ENCODE measurements at regions not wholly inside any gene's neighbourhood (a gene's known extent, or its start where the extent isn't known, plus 50 kb on each side); places are given as distances from the start of the nearest gene placed in this dataset.
"Not testable (repeated sequence)": the region's sequence is repeated elsewhere in the genome, so short reads cannot be mapped to it uniquely, and the experiment has no call there.

DNA sequence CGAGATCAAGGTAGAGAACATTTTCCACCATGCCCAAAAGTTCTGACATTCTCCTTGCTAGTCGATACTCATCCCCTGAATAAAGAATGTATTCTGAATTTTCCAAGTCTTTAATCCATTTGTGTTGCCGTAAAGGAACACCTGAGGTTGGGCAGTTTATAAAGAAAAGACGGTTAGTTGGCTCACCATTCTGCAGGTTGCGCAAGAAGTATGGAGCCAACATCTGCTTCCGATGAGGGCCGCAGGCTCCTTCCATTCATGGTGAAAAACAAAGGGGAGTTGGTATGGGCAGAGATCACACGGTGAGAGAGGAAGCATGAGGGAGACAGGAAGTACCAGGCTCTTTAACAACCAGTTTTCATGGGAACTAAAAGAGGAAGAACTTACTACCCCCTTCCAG lies 121.2 kb downstream of the DCLK3 start:
- DNase-seq (ENCODE audit: low read depth): no peak
- no peak overlapping the region for H3K4me3 ChIP-seq (ENCODE audit: low read depth, low read length)
- TF ChIP-seq, protein P1, sequence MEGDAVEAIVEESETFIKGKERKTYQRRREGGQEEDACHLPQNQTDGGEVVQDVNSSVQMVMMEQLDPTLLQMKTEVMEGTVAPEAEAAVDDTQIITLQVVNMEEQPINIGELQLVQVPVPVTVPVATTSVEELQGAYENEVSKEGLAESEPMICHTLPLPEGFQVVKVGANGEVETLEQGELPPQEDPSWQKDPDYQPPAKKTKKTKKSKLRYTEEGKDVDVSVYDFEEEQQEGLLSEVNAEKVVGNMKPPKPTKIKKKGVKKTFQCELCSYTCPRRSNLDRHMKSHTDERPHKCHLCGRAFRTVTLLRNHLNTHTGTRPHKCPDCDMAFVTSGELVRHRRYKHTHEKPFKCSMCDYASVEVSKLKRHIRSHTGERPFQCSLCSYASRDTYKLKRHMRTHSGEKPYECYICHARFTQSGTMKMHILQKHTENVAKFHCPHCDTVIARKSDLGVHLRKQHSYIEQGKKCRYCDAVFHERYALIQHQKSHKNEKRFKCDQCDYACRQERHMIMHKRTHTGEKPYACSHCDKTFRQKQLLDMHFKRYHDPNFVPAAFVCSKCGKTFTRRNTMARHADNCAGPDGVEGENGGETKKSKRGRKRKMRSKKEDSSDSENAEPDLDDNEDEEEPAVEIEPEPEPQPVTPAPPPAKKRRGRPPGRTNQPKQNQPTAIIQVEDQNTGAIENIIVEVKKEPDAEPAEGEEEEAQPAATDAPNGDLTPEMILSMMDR (IDR thresholded peaks at IDR 0.05; ENCODE audit: insufficient read depth, low read length): no peak

DNA sequence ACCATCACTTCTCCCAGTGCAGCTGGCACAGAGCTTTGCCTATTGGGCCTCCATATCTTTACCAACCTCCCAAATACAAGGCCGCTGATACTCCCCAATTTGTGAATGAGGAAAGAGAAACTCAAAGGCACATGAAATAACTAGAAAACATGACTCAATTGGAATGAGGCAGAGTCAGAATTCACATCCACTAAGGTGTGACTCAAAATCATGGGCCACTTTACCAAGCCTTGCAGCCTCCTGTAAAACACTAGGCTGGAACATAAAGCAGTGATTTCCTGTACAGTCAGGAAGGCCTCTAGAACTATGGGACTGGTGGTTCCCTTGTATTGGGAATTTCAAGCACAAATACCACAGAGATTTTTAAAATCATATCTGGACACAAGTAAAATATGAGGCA lies 128.6 kb downstream of the DCLK3 start:
- DNase-seq (ENCODE audit: low read depth): peak; percentile 6
- TF ChIP-seq, protein P1 (IDR thresholded peaks at IDR 0.05; ENCODE audit: insufficient read depth, low read length): no peak
- no peak overlapping the region for H3K4me3 ChIP-seq (ENCODE audit: low read depth, low read length)

DNA sequence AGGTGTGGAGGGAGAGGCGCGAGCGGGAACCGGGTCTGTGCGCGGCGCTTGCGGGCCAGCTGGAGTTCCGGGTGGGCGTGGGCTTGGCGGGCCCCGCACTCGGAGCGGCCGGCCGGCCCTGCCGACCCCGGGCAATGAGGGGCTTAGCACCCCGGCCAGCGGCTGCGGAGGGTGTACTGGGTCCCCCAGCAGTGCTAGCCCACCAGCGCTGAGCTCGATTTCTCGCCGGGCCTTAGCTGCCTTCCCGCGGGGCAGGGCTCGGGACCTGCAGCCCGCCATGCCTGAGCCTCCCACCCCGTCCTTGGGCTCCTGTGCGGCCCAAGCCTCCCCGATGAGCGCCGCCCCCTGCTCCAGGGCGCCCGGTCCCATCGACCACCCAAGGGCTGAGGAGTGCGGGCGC lies 130.5 kb downstream of the DCLK3 start:
- DNase-seq (ENCODE audit: low read depth); H3K4me3 ChIP-seq (ENCODE audit: low read depth, low read length): not testable (repeated sequence)

DNA sequence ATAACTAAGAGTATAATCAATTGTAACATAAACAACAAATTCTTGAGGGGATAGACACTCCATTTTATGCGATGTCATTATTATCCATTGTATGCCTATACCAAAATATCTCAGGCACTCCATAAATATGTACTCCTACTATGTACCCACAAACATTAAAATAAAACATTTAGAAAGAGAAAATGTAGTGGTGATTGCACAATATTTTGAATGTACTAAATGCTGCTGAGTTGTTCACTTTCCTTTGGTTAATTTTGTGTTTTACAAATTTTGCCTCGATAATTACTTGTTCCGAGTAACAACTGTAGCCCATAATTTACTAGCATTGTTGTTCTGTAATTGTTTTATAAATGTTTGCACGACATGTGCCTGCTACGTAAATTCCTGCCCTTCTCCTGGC lies 131.3 kb downstream of the DCLK3 start:
- no peak for DNase-seq (ENCODE audit: low read depth)
- no peak overlapping the region for H3K4me3 ChIP-seq (ENCODE audit: low read depth, low read length)
- TF ChIP-seq, protein P1 (IDR thresholded peaks at IDR 0.05; ENCODE audit: insufficient read depth, low read length): no peak

DNA sequence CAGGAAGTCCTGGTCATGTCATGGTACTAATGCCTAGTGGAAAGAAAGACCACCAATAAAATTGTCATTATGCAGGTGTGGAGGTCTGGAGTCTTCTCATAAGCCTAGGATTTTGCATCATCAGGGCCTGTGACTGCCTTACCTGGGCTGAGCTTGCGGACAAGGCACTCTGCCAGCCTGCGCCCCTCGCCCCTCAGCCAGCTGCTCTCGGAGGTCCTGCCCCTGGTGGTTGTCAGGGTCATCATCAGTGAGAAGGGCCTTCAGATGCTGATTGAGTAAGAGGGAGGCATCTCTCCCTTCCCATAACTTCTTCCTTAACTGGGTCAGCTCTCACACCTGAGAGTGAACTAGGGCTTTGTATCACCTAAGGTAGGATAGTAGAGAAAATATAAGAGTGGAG lies 132.8 kb downstream of the DCLK3 start:
- no peak overlapping the region for H3K4me3 ChIP-seq (ENCODE audit: low read depth, low read length)
- TF ChIP-seq, protein P1 (IDR thresholded peaks at IDR 0.05; ENCODE audit: insufficient read depth, low read length): no peak
- DNase-seq (ENCODE audit: low read depth): no peak

DNA sequence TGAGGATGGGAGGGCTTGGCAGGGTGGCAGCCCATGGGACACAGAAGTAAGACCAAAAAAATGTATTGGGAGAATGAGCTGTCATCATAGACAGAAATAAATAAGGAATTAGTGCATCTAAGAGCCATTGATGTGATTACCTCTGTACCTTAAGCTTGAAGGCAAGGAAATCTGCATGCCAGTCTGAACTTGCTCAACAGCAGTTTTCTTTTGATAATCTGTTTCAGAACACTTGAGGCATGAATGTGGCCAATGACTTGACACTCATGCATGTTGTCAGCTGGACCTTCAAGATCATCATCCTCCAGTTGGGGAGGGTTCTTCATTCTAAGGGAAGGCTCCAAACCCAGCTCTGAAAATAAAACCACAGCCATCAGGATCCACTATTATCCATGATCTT lies 148.5 kb downstream of the DCLK3 start:
- H3K4me3 ChIP-seq (ENCODE audit: low read depth, low read length): no peak overlapping the region
- TF ChIP-seq, protein P1 (IDR thresholded peaks at IDR 0.05; ENCODE audit: insufficient read depth, low read length): no peak
- DNase-seq (ENCODE audit: low read depth): no peak

DNA sequence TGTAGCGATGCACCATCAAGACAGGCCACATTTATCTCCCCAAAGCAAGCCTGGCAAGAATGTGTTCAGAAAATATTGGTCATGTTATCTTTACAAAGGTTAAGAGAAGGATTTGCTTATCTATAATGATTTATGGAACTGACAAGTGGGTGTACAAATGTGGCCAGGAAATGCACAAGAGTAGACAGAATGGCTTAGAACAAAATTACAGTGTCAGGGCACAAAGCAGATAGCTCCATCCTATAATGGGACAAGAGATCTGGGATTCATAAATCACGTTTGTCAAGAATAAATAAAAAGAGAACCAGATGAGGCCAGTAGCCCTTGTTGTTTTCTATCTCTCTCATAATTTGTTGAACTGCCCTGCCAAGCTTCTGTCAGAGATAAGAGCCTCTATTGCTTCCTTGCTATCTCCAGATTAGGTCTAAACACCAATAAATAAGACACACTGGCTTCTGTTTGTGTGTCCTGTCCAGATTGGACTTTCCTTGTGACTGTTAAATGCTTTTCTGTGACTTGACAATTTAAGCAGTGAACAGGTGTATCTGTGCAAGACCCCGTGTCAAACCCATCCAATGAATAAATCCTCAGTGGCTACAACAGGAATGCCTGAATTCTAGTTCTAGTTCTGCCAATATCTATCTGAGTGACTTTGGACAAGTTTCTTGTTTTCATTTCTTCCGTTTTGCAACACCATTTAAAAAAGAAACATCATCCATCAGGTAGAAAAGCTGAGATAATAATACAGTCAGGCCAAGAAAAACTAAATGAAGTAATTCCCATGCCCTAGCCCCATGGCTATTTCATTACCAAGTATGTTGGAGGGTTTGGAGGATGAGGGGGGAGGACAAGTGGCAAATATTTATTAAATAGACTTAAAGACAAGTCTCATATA lies 157.2 kb downstream of the DCLK3 start:
- no peak overlapping the region for H3K4me3 ChIP-seq (ENCODE audit: low read depth, low read length)
- peak; percentile 90 for DNase-seq (ENCODE audit: low read depth)
- TF ChIP-seq, protein P1 (IDR thresholded peaks at IDR 0.05; ENCODE audit: insufficient read depth, low read length): no peak
